ENCODE measurements at regions not wholly inside any gene's neighbourhood (a gene's known extent, or its start where the extent isn't known, plus 50 kb on each side); places are given as distances from the start of the nearest gene placed in this dataset.

DNA sequence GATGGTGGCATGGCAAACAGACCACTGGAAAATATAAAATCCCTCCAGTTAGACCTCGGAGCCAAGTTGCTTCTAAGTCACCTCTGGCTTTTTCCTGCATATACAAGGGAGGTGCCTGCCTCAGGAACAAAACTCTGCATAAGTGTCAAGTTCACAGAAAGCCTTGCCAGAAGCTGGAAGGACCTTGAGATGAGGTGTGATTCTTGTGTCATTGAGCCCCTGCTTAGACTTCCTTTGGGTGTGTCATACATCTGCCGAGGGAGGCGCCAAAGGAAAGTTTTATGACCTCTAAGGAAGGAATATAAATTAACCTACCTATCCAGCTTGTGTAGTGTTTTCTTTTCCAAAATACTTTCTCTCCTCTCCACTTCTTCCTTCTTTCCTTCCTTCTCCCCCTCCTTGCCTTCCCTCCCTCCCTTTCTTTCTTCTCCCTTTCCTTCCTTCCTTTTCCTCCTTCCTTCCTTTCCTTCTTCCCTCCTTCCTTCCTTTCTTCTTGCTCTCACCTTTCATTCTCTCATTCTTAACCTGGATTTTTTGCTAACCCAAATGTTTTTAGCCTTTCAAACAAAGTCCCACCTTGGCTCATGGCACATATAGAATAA, 75.2 kb downstream of the TRIL start:
- no peak for TF ChIP-seq TAF1 (IDR thresholded peaks at IDR 0.05; ENCODE audit: low read depth, low read length)
- no peak for TF ChIP-seq POLR2A (IDR thresholded peaks at IDR 0.05; ENCODE audit: low read depth, low read length)
- TF ChIP-seq SPI1 (IDR thresholded peaks at IDR 0.05; ENCODE audit: low read depth, low read length): no peak
